Liver (tissue), 8 donors: ENCODE measurements at regions not wholly inside any gene's neighbourhood (a gene's known extent, or its start where the extent isn't known, plus 50 kb on each side); places are given as distances from the start of the nearest gene placed in this dataset.
"Not testable (repeated sequence)": the region's sequence is repeated elsewhere in the genome, so short reads cannot be mapped to it uniquely, and the experiment has no call there.

Source experiments
- DNase-seq: peaks from one replicate; pipeline ENCODE4 v3.0.0-alpha.2; 2017; ENCODE audit warnings: low spot score
- H3K27ac ChIP-seq, 2 donors: one replicate each; pipeline ENCODE4 v1.7.0; 2013; ENCODE audit warnings: inconsistent platforms in 2 of 2, low read length in 2 of 2, control low read depth in 1 of 2, low read depth in 1 of 2, mild to moderate bottlenecking in 1 of 2
- H3K27me3 ChIP-seq, 4 donors: one replicate each; pipeline versions ENCODE4 v1.6.1 to v1.7.0; 2013; ENCODE audit warnings: low read length in 3 of 4, inconsistent platforms in 1 of 4, mild to moderate bottlenecking in 1 of 4, moderate library complexity in 1 of 4; ENCODE audit not compliant: control insufficient read depth in 4 of 4, insufficient read depth in 4 of 4
- H3K36me3 ChIP-seq, 4 donors: one replicate each; pipeline versions ENCODE4 v1.6.1 to v1.7.0; 2013; ENCODE audit warnings: low read length in 3 of 4, mild to moderate bottlenecking in 3 of 4, low read depth in 1 of 4, moderate library complexity in 1 of 4; ENCODE audit not compliant: control insufficient read depth in 4 of 4, insufficient read depth in 3 of 4
- H3K4me1 ChIP-seq, 4 donors: one replicate each; pipeline versions ENCODE4 v1.6.1 to v1.7.0; 2013; ENCODE audit warnings: low read length in 3 of 4, mild to moderate bottlenecking in 3 of 4, moderate library complexity in 1 of 4; ENCODE audit not compliant: control insufficient read depth in 4 of 4, insufficient read depth in 4 of 4
- H3K4me3 ChIP-seq, 3 donors: one replicate each; pipeline versions ENCODE4 v1.6.1 to v1.7.0; 2013; ENCODE audit warnings: low read length in 3 of 3, control low read depth in 1 of 3, low read depth in 1 of 3, mild to moderate bottlenecking in 1 of 3
- H3K9ac ChIP-seq, 2 donors: one replicate each; pipeline ENCODE4 v1.7.0; 2013; ENCODE audit warnings: low read length in 2 of 2, mild to moderate bottlenecking in 2 of 2, moderate library complexity in 2 of 2, control low read depth in 1 of 2, low read depth in 1 of 2
- H3K9me3 ChIP-seq, 4 donors: one replicate each; pipeline versions ENCODE4 v1.6.1 to v1.7.0; 2013; ENCODE audit warnings: low read length in 3 of 4; ENCODE audit not compliant: control insufficient read depth in 4 of 4
- EGR1 ChIP-seq, 2 donors: IDR thresholded peaks; 2 replicates each; pipeline ENCODE4 v1.6.1; 2016 to 2018; ENCODE audit warnings: antibody characterized with exemption in 2 of 2, low read depth in 2 of 2
- FOXA1 ChIP-seq: IDR thresholded peaks from 2 replicates; pipeline ENCODE4 v1.6.1; 2016; ENCODE audit warnings: antibody characterized with exemption
- FOXA2 ChIP-seq: IDR thresholded peaks from 2 replicates; pipeline ENCODE4 v1.6.1; 2016; ENCODE audit warnings: antibody characterized with exemption
- HNF4A ChIP-seq, 2 donors: conservative IDR thresholded peaks; 2 replicates each; pipeline ENCODE4 v1.6.1; 2016; ENCODE audit warnings: antibody characterized with exemption in 2 of 2, mild to moderate bottlenecking in 2 of 2
- HNF4G ChIP-seq: IDR thresholded peaks from 2 replicates; pipeline ENCODE4 v1.6.1; 2016; ENCODE audit warnings: antibody characterized with exemption
- JUND ChIP-seq, 2 donors: IDR thresholded peaks; 2 replicates each; pipeline ENCODE4 v1.6.1; 2016; ENCODE audit warnings: antibody characterized with exemption in 2 of 2
- MAX ChIP-seq: IDR thresholded peaks from 2 replicates; pipeline ENCODE4 v1.6.1; 2016; ENCODE audit warnings: antibody characterized with exemption
- NR2F2 ChIP-seq: IDR thresholded peaks from 2 replicates; pipeline ENCODE4 v1.6.1; 2016; ENCODE audit warnings: antibody characterized with exemption
- RAD21 ChIP-seq, 2 donors: IDR thresholded peaks; 2 replicates each; pipeline ENCODE4 v1.6.1; 2016; ENCODE audit warnings: antibody characterized with exemption in 2 of 2, mild to moderate bottlenecking in 2 of 2
- RXRA ChIP-seq, 2 donors: IDR thresholded peaks; 2 replicates each; pipeline ENCODE4 v1.6.1; 2017 to 2018; ENCODE audit warnings: antibody characterized with exemption in 2 of 2, mild to moderate bottlenecking in 1 of 2
- SP1 ChIP-seq: IDR thresholded peaks from 2 replicates; pipeline ENCODE4 v1.6.1; 2018; ENCODE audit warnings: antibody characterized with exemption, mild to moderate bottlenecking
- TAF1 ChIP-seq: conservative IDR thresholded peaks from 2 replicates; pipeline ENCODE4 v1.6.1; 2016; ENCODE audit warnings: antibody characterized with exemption, mild to moderate bottlenecking
- YY1 ChIP-seq: IDR thresholded peaks from 2 replicates; pipeline ENCODE4 v1.6.1; 2016; ENCODE audit warnings: antibody characterized with exemption, mild to moderate bottlenecking
- ZBTB33 ChIP-seq: IDR thresholded peaks from 2 replicates; pipeline ENCODE4 v1.6.1; 2016; ENCODE audit warnings: antibody characterized with exemption
- WGBS: extraction: QIAGEN DNeasy Blood & Tissue Kit; methylation state at CpG from one replicate; pipeline ENCODE4 v1.1.7; 2013; 5-methylcytosine and 5-hydroxymethylcytosine counted together
- TF ChIP-seq, protein P1 (sequence below): IDR thresholded peaks from 2 replicates; pipeline ENCODE4 v1.6.1; 2016; ENCODE audit warnings: antibody characterized with exemption
- TF ChIP-seq, protein P2 (sequence below): fragments of 150-350 bp; IDR thresholded peaks from 2 replicates; pipeline ENCODE4 v1.5.1; 2017; ENCODE audit warnings: improper control_type of control experiment, low read depth, low read length; ENCODE audit not compliant: missing input control
- donor health status: healthy.
- donor health status: healthy.
- donor health status: healthy.
- donor health status: healthy.
- donor health status: healthy.

GRCh38 chrY:7996726-7997125, 1085.2 kb upstream of the AMELY start:
- H3K27me3 ChIP-seq: no peaks in the 10 kb centered on the region
- no peak for TF ChIP-seq FOXA1
- no peak for TF ChIP-seq JUND (IDR thresholded peaks at IDR 0.05)
- TF ChIP-seq ZBTB33: no peak
- TF ChIP-seq, protein P1, sequence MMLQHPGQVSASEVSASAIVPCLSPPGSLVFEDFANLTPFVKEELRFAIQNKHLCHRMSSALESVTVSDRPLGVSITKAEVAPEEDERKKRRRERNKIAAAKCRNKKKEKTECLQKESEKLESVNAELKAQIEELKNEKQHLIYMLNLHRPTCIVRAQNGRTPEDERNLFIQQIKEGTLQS: no peak
- no peak for TF ChIP-seq HNF4A (conservative IDR thresholded peaks at IDR 0.05)
- no peak for TF ChIP-seq SP1
- TF ChIP-seq RAD21 (IDR thresholded peaks at IDR 0.05): no peak
- TF ChIP-seq, protein P2, sequence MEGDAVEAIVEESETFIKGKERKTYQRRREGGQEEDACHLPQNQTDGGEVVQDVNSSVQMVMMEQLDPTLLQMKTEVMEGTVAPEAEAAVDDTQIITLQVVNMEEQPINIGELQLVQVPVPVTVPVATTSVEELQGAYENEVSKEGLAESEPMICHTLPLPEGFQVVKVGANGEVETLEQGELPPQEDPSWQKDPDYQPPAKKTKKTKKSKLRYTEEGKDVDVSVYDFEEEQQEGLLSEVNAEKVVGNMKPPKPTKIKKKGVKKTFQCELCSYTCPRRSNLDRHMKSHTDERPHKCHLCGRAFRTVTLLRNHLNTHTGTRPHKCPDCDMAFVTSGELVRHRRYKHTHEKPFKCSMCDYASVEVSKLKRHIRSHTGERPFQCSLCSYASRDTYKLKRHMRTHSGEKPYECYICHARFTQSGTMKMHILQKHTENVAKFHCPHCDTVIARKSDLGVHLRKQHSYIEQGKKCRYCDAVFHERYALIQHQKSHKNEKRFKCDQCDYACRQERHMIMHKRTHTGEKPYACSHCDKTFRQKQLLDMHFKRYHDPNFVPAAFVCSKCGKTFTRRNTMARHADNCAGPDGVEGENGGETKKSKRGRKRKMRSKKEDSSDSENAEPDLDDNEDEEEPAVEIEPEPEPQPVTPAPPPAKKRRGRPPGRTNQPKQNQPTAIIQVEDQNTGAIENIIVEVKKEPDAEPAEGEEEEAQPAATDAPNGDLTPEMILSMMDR: no peak
- no peak for TF ChIP-seq RXRA (IDR thresholded peaks at IDR 0.05)
- TF ChIP-seq MAX: no peak
- no peak for TF ChIP-seq NR2F2
- TF ChIP-seq FOXA2: no peak
- no peak for TF ChIP-seq HNF4G
- no peak for TF ChIP-seq YY1
- no peak overlapping the region for H3K27ac ChIP-seq
- 36% methylated on average over 2 of the region's 2 CpGs for WGBS
- H3K9me3 ChIP-seq: no peaks in the 10 kb centered on the region
- no peak overlapping the region for H3K9ac ChIP-seq
- H3K4me3 ChIP-seq: no peak overlapping the region
- H3K4me1 ChIP-seq: no peaks in the 10 kb centered on the region
- no peak for DNase-seq
- H3K36me3 ChIP-seq: no peaks in the 10 kb centered on the region

DNA sequence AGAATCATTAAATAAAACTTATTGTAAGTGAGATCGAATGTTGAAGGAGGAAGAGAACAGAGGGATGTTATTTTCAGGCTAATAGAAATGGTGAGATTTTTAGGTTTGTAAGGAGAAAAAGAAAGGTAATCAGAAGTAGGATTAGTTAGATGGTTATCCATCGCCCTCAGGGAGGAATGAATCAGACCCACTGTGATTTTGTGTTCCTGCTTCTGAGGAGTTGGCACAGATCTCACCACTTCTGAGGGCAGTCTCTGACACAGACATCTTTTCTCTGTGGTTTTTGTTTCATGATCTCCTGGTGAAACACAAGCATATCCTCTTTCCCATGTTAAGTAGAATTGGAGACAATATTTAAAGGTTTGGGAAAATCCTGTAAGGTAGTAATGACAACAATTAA, 1083.2 kb upstream of the AMELY start:
- H3K4me1 ChIP-seq, H3K27ac ChIP-seq, H3K36me3 ChIP-seq, H3K9me3 ChIP-seq, H3K27me3 ChIP-seq, H3K4me3 ChIP-seq, DNase-seq, H3K9ac ChIP-seq: not testable (repeated sequence)
- 66% methylated on average over 2 of the region's 2 CpGs for WGBS

- Histone ChIP-seq H3K4me3 (no peak overlapping the region), H3K36me3 (no peaks in the 10 kb centered on the region), H3K27ac (no peak overlapping the region), H3K4me1 (no peaks in the 10 kb centered on the region), H3K27me3 (no peaks in the 10 kb centered on the region), H3K9ac (no peak overlapping the region), H3K9me3 (no peaks in the 10 kb centered on the region)
- DNase-seq: no peak
- TF ChIP-seq EGR1 (IDR thresholded peaks at IDR 0.05; ENCODE audit: low read depth in 2 of 2): no peak
- no peak for TF ChIP-seq NR2F2
- TF ChIP-seq HNF4A (conservative IDR thresholded peaks at IDR 0.05): no peak
- no peak for TF ChIP-seq FOXA1
- TF ChIP-seq, protein P2: no peak
- no peak for TF ChIP-seq TAF1
- no peak for TF ChIP-seq FOXA2
- no peak for TF ChIP-seq RAD21 (IDR thresholded peaks at IDR 0.05)
- WGBS: 33% methylated on average over 1 of the region's 1 CpG
These were observed 1068.2 kb upstream of the AMELY start for GRCh38 chrY:7979770-7980169.
